DND-41 (cell line): ENCODE measurements at regions not wholly inside any gene's neighbourhood (a gene's known extent, or its start where the extent isn't known, plus 50 kb on each side); places are given as distances from the start of the nearest gene placed in this dataset.

Experiments
- EZH2 ChIP-seq: IDR thresholded peaks from 3 replicates; pipeline ENCODE4 v1.6.1; 2012; ENCODE audit warnings: borderline replicate concordance, low read depth, mild to moderate bottlenecking, moderate library complexity, low read length, inconsistent platforms; ENCODE audit not compliant: severe bottlenecking
- TF ChIP-seq, protein P1 (sequence below): IDR thresholded peaks from 2 replicates; pipeline ENCODE4 v1.5.1; 2012; ENCODE audit warnings: borderline replicate concordance, low read length, moderate library complexity, mild to moderate bottlenecking; ENCODE audit not compliant: poor library complexity, severe bottlenecking; ENCODE audit errors: extremely low read depth

DNA sequence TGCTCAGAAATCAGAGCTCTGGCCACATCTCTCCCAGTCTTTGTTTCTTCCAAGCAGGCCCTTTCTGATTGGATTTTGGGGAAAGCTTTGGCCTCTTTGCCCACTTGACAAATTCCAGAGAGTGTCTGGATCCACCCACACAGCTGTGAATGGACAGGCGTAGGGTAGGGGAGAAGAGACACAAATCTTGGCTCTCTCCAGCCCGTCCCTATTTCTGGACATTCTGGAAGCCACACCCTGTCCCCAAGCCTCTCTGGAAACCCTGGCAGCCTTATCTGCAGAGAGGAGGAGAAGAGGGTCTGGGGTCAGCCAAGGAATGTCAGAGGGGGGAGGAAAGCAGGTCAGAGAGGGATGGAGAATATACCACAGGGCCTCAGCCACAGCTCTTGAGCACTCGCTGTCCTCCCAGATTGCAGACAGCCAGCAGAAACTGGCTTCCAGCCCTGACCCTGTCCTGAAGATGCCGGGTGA lies 59.5 kb upstream of the WNT11 start:
- TF ChIP-seq, protein P1, sequence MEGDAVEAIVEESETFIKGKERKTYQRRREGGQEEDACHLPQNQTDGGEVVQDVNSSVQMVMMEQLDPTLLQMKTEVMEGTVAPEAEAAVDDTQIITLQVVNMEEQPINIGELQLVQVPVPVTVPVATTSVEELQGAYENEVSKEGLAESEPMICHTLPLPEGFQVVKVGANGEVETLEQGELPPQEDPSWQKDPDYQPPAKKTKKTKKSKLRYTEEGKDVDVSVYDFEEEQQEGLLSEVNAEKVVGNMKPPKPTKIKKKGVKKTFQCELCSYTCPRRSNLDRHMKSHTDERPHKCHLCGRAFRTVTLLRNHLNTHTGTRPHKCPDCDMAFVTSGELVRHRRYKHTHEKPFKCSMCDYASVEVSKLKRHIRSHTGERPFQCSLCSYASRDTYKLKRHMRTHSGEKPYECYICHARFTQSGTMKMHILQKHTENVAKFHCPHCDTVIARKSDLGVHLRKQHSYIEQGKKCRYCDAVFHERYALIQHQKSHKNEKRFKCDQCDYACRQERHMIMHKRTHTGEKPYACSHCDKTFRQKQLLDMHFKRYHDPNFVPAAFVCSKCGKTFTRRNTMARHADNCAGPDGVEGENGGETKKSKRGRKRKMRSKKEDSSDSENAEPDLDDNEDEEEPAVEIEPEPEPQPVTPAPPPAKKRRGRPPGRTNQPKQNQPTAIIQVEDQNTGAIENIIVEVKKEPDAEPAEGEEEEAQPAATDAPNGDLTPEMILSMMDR: no peak
- no peak for TF ChIP-seq EZH2
